ENCODE measurements at regions not wholly inside any gene's neighbourhood (a gene's known extent, or its start where the extent isn't known, plus 50 kb on each side); places are given as distances from the start of the nearest gene placed in this dataset.

- H3K9me3 ChIP-seq (ENCODE audit: control insufficient read depth in 2 of 2, insufficient read depth in 1 of 2, low read depth in 1 of 2, low read length in 1 of 2), result no peaks in the 10 kb centered on the region
- H3K27me3 ChIP-seq (ENCODE audit: control insufficient read depth in 3 of 3, insufficient read depth in 3 of 3, low read length in 3 of 3), result no peaks in the 10 kb centered on the region
- no peak for DNase-seq
- H3K27ac ChIP-seq (ENCODE audit: low read depth in 1 of 3, low read length in 2 of 3), result no peak overlapping the region
- no peak overlapping the region for H3K4me3 ChIP-seq (ENCODE audit: low read depth in 1 of 3, low read length in 3 of 3)
- 61 to 82% (median 81%) methylated on average over 5 of the region's 5 CpGs for WGBS, 3 donors
- no peaks in the 10 kb centered on the region for H3K4me1 ChIP-seq (ENCODE audit: control insufficient read depth in 3 of 3, insufficient read depth in 2 of 3, low read depth in 1 of 3, low read length in 2 of 3)
- no peak for FAIRE-seq
- H3K36me3 ChIP-seq (ENCODE audit: control insufficient read depth in 3 of 3, insufficient read depth in 2 of 3, low read depth in 1 of 3, low read length in 3 of 3), result no peaks in the 10 kb centered on the region
Observed at GRCh38 chr13:87884884-87885283, 213.7 kb downstream of the SLITRK5 start.

DNA sequence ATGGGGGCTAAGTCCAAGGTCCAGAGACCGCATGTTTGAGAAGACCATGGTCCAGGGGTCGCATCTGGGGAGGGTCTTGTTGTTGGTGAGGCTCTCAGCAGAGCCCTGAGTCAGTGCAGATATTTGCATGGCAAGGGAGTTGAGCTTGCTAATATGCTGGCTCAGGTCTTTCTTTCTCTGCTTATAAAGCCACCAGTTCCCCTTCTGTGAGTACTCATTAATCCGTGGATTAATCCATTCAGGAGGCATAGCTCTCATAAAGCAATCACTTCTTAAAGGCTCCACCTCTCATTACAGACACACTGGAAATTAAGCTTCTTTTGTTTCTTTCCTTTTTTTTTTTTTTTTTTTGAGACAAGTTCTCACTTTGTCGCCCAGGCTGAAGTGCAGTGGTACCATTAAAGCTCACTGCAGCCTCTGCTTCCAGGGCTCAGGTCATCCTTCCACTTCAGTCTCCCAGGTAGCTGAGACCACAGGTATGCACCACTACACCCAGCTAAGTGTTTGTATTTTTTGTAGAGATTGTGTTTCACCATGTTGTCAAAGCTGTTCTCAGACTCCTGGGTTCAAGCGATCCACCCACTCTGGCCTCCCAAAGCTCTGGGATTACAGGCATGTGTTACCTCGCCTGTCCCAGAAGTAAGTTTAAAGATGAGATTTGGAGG, 216.4 kb downstream of the SLITRK5 start:
- no peaks in the 10 kb centered on the region for H3K4me1 ChIP-seq (ENCODE audit: control insufficient read depth in 3 of 3, insufficient read depth in 2 of 3, low read depth in 1 of 3, low read length in 2 of 3)
- FAIRE-seq (no peak), DNase-seq (no peak)
- no peak overlapping the region for H3K4me3 ChIP-seq (ENCODE audit: low read depth in 1 of 3, low read length in 3 of 3)
- no peaks in the 10 kb centered on the region for H3K36me3 ChIP-seq (ENCODE audit: control insufficient read depth in 3 of 3, insufficient read depth in 2 of 3, low read depth in 1 of 3, low read length in 3 of 3)
- H3K27ac ChIP-seq (ENCODE audit: low read depth in 1 of 3, low read length in 2 of 3), result no peak overlapping the region
- no peaks in the 10 kb centered on the region for H3K27me3 ChIP-seq (ENCODE audit: control insufficient read depth in 3 of 3, insufficient read depth in 3 of 3, low read length in 3 of 3)
- H3K9me3 ChIP-seq (ENCODE audit: control insufficient read depth in 2 of 2, insufficient read depth in 1 of 2, low read depth in 1 of 2, low read length in 1 of 2), result no peaks in the 10 kb centered on the region
- WGBS, 3 donors, result 65 to 80% (median 71%) methylated on average over 6 of the region's 6 CpGs

- Histone ChIP-seq H3K36me3 (ENCODE audit: control insufficient read depth in 3 of 3, insufficient read depth in 2 of 3, low read depth in 1 of 3, low read length in 3 of 3) (no peaks in the 10 kb centered on the region), H3K27me3 (ENCODE audit: control insufficient read depth in 3 of 3, insufficient read depth in 3 of 3, low read length in 3 of 3) (no peaks in the 10 kb centered on the region), H3K4me3 (ENCODE audit: low read depth in 1 of 3, low read length in 3 of 3) (no peak overlapping the region), H3K9me3 (ENCODE audit: control insufficient read depth in 2 of 2, insufficient read depth in 1 of 2, low read depth in 1 of 2, low read length in 1 of 2) (no peaks in the 10 kb centered on the region), H3K27ac (ENCODE audit: low read depth in 1 of 3, low read length in 2 of 3) (no peak overlapping the region), H3K4me1 (ENCODE audit: control insufficient read depth in 3 of 3, insufficient read depth in 2 of 3, low read depth in 1 of 3, low read length in 2 of 3) (no peaks in the 10 kb centered on the region)
- DNase-seq, result no peak
- 22 to 42% (median 30%) methylated on average over 2 of the region's 2 CpGs for WGBS, 3 donors
- no peak for FAIRE-seq
Observed at GRCh38 chr13:87889254-87889653, 218.1 kb downstream of the SLITRK5 start.

- FAIRE-seq, result no peak
- no peak for DNase-seq
Observed at GRCh38 chr13:87893186-87893585, 222.0 kb downstream of the SLITRK5 start.

GRCh38 chr13:87894059-87894458, 222.9 kb downstream of the SLITRK5 start:
- peaks cover 0 to 3% of the 10 kb centered on the region in 2 donors for H3K9me3 ChIP-seq (ENCODE audit: control insufficient read depth in 2 of 2, insufficient read depth in 1 of 2, low read depth in 1 of 2, low read length in 1 of 2)
- 58 to 68% (median 60%) methylated on average over 2 of the region's 2 CpGs for WGBS, 3 donors
- no peaks in the 10 kb centered on the region for H3K36me3 ChIP-seq (ENCODE audit: control insufficient read depth in 3 of 3, insufficient read depth in 2 of 3, low read depth in 1 of 3, low read length in 3 of 3)
- H3K4me3 ChIP-seq (ENCODE audit: low read depth in 1 of 3, low read length in 3 of 3), result no peak overlapping the region
- FAIRE-seq, result no peak
- H3K4me1 ChIP-seq (ENCODE audit: control insufficient read depth in 3 of 3, insufficient read depth in 2 of 3, low read depth in 1 of 3, low read length in 2 of 3), result no peaks in the 10 kb centered on the region
- H3K27me3 ChIP-seq (ENCODE audit: control insufficient read depth in 3 of 3, insufficient read depth in 3 of 3, low read length in 3 of 3), result no peaks in the 10 kb centered on the region
- H3K27ac ChIP-seq (ENCODE audit: low read depth in 1 of 3, low read length in 2 of 3), result no peak overlapping the region
- DNase-seq, result no peak

More at GRCh38 chr13:87893186-87893585, 222.0 kb downstream of the SLITRK5 start:
- Histone ChIP-seq H3K36me3 (ENCODE audit: control insufficient read depth in 3 of 3, insufficient read depth in 2 of 3, low read depth in 1 of 3, low read length in 3 of 3) (no peaks in the 10 kb centered on the region), H3K27me3 (ENCODE audit: control insufficient read depth in 3 of 3, insufficient read depth in 3 of 3, low read length in 3 of 3) (no peaks in the 10 kb centered on the region), H3K27ac (ENCODE audit: low read depth in 1 of 3, low read length in 2 of 3) (no peak overlapping the region), H3K4me3 (ENCODE audit: low read depth in 1 of 3, low read length in 3 of 3) (no peak overlapping the region), H3K9me3 (ENCODE audit: control insufficient read depth in 2 of 2, insufficient read depth in 1 of 2, low read depth in 1 of 2, low read length in 1 of 2) (peaks cover 0 to 3% of the 10 kb centered on the region in 2 donors), H3K4me1 (ENCODE audit: control insufficient read depth in 3 of 3, insufficient read depth in 2 of 3, low read depth in 1 of 3, low read length in 2 of 3) (no peaks in the 10 kb centered on the region)

DNA sequence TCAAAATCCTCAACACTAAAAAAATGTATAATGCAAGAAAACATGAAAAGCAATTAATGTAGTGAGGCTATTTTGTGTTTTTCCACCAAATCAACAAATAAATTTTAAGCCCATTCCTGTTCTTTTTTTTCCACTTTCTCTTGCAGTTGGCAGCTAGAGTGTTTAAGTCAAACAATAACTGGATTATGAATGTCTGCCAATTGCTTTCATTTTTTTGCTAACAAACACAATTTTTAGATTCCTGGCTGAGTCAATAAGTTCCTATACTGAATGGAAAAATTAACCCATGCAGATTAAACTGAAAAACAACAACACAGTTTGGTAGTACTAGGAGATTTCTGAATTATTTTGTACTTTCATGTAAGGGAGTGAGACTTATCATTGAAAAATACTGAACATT, 232.4 kb downstream of the SLITRK5 start:
- Histone ChIP-seq H3K4me1 (ENCODE audit: control insufficient read depth in 3 of 3, insufficient read depth in 2 of 3, low read depth in 1 of 3, low read length in 2 of 3) (no peaks in the 10 kb centered on the region), H3K36me3 (ENCODE audit: control insufficient read depth in 3 of 3, insufficient read depth in 2 of 3, low read depth in 1 of 3, low read length in 3 of 3) (no peaks in the 10 kb centered on the region), H3K27ac (ENCODE audit: low read depth in 1 of 3, low read length in 2 of 3) (no peak overlapping the region), H3K27me3 (ENCODE audit: control insufficient read depth in 3 of 3, insufficient read depth in 3 of 3, low read length in 3 of 3) (no peaks in the 10 kb centered on the region), H3K9me3 (ENCODE audit: control insufficient read depth in 2 of 2, insufficient read depth in 1 of 2, low read depth in 1 of 2, low read length in 1 of 2) (no peaks in the 10 kb centered on the region), H3K4me3 (ENCODE audit: low read depth in 1 of 3, low read length in 3 of 3) (no peak overlapping the region)
- no peak for DNase-seq
- FAIRE-seq, result no peak

DNA sequence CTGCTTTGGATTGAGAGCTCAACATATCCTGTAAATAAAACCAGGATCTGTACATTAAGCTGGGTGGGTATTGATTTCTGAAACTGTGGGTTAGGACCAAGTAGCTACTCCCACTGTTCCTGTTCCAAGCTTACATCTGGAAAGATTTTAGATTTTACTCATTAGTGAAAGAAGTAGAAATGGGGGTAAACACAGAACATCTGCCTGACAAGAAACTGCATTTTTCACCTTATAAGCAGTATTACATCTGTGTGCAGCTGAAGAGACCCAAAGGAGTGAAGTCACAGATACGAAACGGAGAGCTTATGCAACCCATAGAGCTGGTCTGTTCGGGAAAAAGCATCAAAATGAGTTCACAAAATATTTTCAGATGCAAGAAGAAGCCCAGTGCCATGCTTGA, 235.2 kb downstream of the SLITRK5 start:
- DNase-seq (no peak), FAIRE-seq (no peak)
- no peaks in the 10 kb centered on the region for H3K36me3 ChIP-seq (ENCODE audit: control insufficient read depth in 3 of 3, insufficient read depth in 2 of 3, low read depth in 1 of 3, low read length in 3 of 3)

DNA sequence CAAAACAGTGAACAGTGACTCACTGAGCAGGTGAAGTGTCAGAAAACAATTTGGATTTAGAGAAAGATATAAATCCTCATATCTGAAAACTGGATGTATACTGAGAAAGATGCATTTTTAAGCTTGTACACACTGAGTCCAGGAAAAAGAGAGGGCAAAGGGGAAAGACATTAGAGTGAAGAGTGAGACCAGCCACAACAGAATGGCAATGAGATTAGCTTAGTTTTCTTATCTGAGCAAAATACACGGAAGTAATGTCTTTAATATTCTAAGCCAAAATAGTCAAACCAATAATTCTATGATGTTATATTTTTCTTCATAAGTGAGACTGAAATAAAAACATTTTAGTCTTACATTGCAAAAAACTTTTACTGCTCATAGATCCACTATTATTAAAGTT, 236.0 kb downstream of the SLITRK5 start:
- 9 to 52% (median 30%) methylated on average over 1 of the region's 1 CpG for WGBS, 3 donors
- H3K27me3 ChIP-seq (ENCODE audit: control insufficient read depth in 3 of 3, insufficient read depth in 3 of 3, low read length in 3 of 3), result no peaks in the 10 kb centered on the region
- DNase-seq, result no peak
- H3K27ac ChIP-seq (ENCODE audit: low read depth in 1 of 3, low read length in 2 of 3), result no peak overlapping the region
- FAIRE-seq, result no peak
- H3K9me3 ChIP-seq (ENCODE audit: control insufficient read depth in 2 of 2, insufficient read depth in 1 of 2, low read depth in 1 of 2, low read length in 1 of 2), result no peaks in the 10 kb centered on the region
- H3K36me3 ChIP-seq (ENCODE audit: control insufficient read depth in 3 of 3, insufficient read depth in 2 of 3, low read depth in 1 of 3, low read length in 3 of 3), result no peaks in the 10 kb centered on the region
- no peaks in the 10 kb centered on the region for H3K4me1 ChIP-seq (ENCODE audit: control insufficient read depth in 3 of 3, insufficient read depth in 2 of 3, low read depth in 1 of 3, low read length in 2 of 3)
- no peak overlapping the region for H3K4me3 ChIP-seq (ENCODE audit: low read depth in 1 of 3, low read length in 3 of 3)

More for the DNA sequence above, 235.2 kb downstream of the SLITRK5 start:
- 66 to 82% (median 81%) methylated on average over 3 of the region's 3 CpGs for WGBS, 3 donors
- Histone ChIP-seq H3K27ac (ENCODE audit: low read depth in 1 of 3, low read length in 2 of 3) (no peak overlapping the region), H3K4me3 (ENCODE audit: low read depth in 1 of 3, low read length in 3 of 3) (no peak overlapping the region), H3K4me1 (ENCODE audit: control insufficient read depth in 3 of 3, insufficient read depth in 2 of 3, low read depth in 1 of 3, low read length in 2 of 3) (no peaks in the 10 kb centered on the region), H3K9me3 (ENCODE audit: control insufficient read depth in 2 of 2, insufficient read depth in 1 of 2, low read depth in 1 of 2, low read length in 1 of 2) (no peaks in the 10 kb centered on the region), H3K27me3 (ENCODE audit: control insufficient read depth in 3 of 3, insufficient read depth in 3 of 3, low read length in 3 of 3) (no peaks in the 10 kb centered on the region)

DNA sequence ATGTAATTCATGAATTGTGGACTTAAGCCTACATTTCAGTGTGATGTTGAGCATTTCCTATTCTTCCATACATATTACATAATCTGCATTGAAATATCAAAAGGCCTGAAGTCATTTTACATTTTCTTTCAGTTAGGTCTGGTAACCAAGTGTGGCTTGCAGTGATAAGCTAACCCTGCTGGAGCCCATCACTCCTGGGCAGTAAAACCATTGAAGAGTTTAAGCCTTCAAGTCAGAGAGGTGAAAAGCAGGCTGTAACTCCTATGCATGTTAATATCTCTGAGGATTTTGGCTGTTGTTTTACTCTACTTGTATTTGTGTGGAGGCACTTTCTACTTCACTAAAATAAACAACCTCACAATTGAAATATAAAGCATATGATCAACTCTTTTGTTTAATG, 248.8 kb downstream of the SLITRK5 start:
- no peaks in the 10 kb centered on the region for H3K27me3 ChIP-seq (ENCODE audit: control insufficient read depth in 3 of 3, insufficient read depth in 3 of 3, low read length in 3 of 3)
- no peak overlapping the region for H3K27ac ChIP-seq (ENCODE audit: low read depth in 1 of 3, low read length in 2 of 3)
- no peaks in the 10 kb centered on the region for H3K9me3 ChIP-seq (ENCODE audit: control insufficient read depth in 2 of 2, insufficient read depth in 1 of 2, low read depth in 1 of 2, low read length in 1 of 2)
- no peaks in the 10 kb centered on the region for H3K36me3 ChIP-seq (ENCODE audit: control insufficient read depth in 3 of 3, insufficient read depth in 2 of 3, low read depth in 1 of 3, low read length in 3 of 3)
- H3K4me1 ChIP-seq (ENCODE audit: control insufficient read depth in 3 of 3, insufficient read depth in 2 of 3, low read depth in 1 of 3, low read length in 2 of 3), result no peaks in the 10 kb centered on the region
- no peak overlapping the region for H3K4me3 ChIP-seq (ENCODE audit: low read depth in 1 of 3, low read length in 3 of 3)
- FAIRE-seq (no peak), DNase-seq (no peak)

All from small intestine (tissue), 7 donors.